HCT116 (cell line): ENCODE measurements at regions not wholly inside any gene's neighbourhood (a gene's known extent, or its start where the extent isn't known, plus 50 kb on each side); places are given as distances from the start of the nearest gene placed in this dataset.

Experiments
- ATAC-seq: fragments of 200-7000 bp; cut with Tn5 transposase; 2 replicates; pipeline ENCODE4 v1.9.1; 2020; ENCODE audit warnings: mild to moderate bottlenecking, moderate library complexity
- BruUV-seq: library from RNA; stranded (reverse); fragments of 400-500 nt; replicated peaks from 2 replicates; lab custom pipeline; 2021; lab: Mats Ljungman, UMichigan
- CTCF ChIA-PET: fragments of 300-600 bp; sonication (Branson Sonifier 250); formaldehyde crosslinking; loops from one replicate; lab custom pipeline; 2021; ENCODE audit warnings: antibody characterized with exemption; lab: Charles Lee
- POLR2A ChIA-PET: fragments of 300-600, 350-600 bp; sonication (Branson Sonifier 250); formaldehyde crosslinking; loops from one replicate; lab custom pipeline; 2021; ENCODE audit warnings: antibody characterized with exemption; lab: Charles Lee
- RAD21 ChIA-PET, 2 experiments: fragments of 300-600 bp; sonication (Branson Sonifier 250); formaldehyde crosslinking; loops; one replicate each; lab custom pipeline; 2023; ENCODE audit warnings: low total read pairs in 2 of 2; ENCODE audit not compliant: uncharacterized antibody in 2 of 2, unreplicated experiment in 2 of 2, low non-redundant PET in 1 of 2; lab: Charles Lee
- DNase-seq: peaks from one replicate; pipeline ENCODE4 v3.0.0-alpha.2; 2010; ENCODE audit warnings: low read depth, low spot score
- H2AFZ ChIP-seq: fragments of 200-600 bp; shearing (Covaris generic), sonication (generic); 2 replicates; pipeline ENCODE4 v1.6.1; 2017; ENCODE audit warnings: low read depth, mixed run types, mixed read lengths, antibody characterized with exemption, low read length; ENCODE audit not compliant: poor library complexity, severe bottlenecking
- H3K27ac ChIP-seq: 2 replicates; pipeline ENCODE4 v1.5.1; 2012; ENCODE audit warnings: low read depth, low read length
- H3K27me3 ChIP-seq: fragments of 200-600 bp; sonication (generic); 2 replicates; pipeline ENCODE4 v1.6.1; 2016; ENCODE audit warnings: mixed run types, low read length, mixed read lengths; ENCODE audit not compliant: insufficient read depth
- H3K36me3 ChIP-seq, 2 experiments: fragments of 200-500 bp in 1 of 2; fragments of 200-600 bp in 1 of 2; sonication (Bioruptor generic) in 1 of 2; sonication (generic) in 1 of 2; 2 replicates each; pipeline versions ENCODE4 v1.5.1 to v1.6.1; 2014 to 2016; ENCODE audit warnings: low read length in 2 of 2, inconsistent platforms in 1 of 2, mixed read lengths in 1 of 2, mixed run types in 1 of 2; ENCODE audit not compliant: insufficient read depth in 2 of 2, control insufficient read depth in 1 of 2
- H3K4me1 ChIP-seq, 2 experiments: fragments of 200-600 bp in 1 of 2; sonication (generic) in 1 of 2; 2 replicates each; pipeline versions ENCODE4 v1.5.1 to v1.6.1; 2012 to 2017; ENCODE audit warnings: low read length in 2 of 2, inconsistent platforms in 1 of 2, mild to moderate bottlenecking in 1 of 2, mixed read lengths in 1 of 2, mixed run types in 1 of 2, moderate library complexity in 1 of 2; ENCODE audit not compliant: insufficient read depth in 2 of 2, control insufficient read depth in 1 of 2
- H3K4me2 ChIP-seq: fragments of 200-600 bp; sonication (generic); 2 replicates; pipeline ENCODE4 v1.6.1; 2017; ENCODE audit warnings: mixed run types, low read length, mixed read lengths
- H3K4me3 ChIP-seq, 2 experiments: fragments of 200-600 bp in 1 of 2; sonication (generic) in 1 of 2; replicated peaks in 1 of 2; 2 replicates each; pipeline ENCODE4 v1.5.1; 2011 to 2016; ENCODE audit warnings: low read length in 2 of 2, control low read depth in 1 of 2, low read depth in 1 of 2, mild to moderate bottlenecking in 1 of 2, mixed read lengths in 1 of 2, mixed run types in 1 of 2
- H3K79me2 ChIP-seq: fragments of 200-600 bp; sonication (generic); 2 replicates; pipeline ENCODE4 v1.6.1; 2017; ENCODE audit warnings: mild to moderate bottlenecking, mixed run types, low read length, moderate library complexity, mixed read lengths; ENCODE audit not compliant: insufficient read depth
- H3K9ac ChIP-seq: fragments of 200-600 bp; sonication (generic); 2 replicates; pipeline ENCODE4 v1.6.1; 2016; ENCODE audit warnings: low read length, mixed read lengths
- H3K9me2 ChIP-seq: fragments of 200-600 bp; sonication (generic), shearing (Covaris generic); 2 replicates; pipeline ENCODE4 v1.6.1; 2017; ENCODE audit warnings: mixed run types, mild to moderate bottlenecking, moderate library complexity; ENCODE audit not compliant: insufficient read depth
- H3K9me3 ChIP-seq, 2 experiments: fragments of 200-500 bp in 1 of 2; fragments of 200-600 bp in 1 of 2; sonication (Bioruptor generic) in 1 of 2; sonication (generic) in 1 of 2; 2 replicates each; pipeline ENCODE4 v1.6.1; 2014 to 2017; ENCODE audit warnings: low read length in 2 of 2, mixed read lengths in 2 of 2, inconsistent platforms in 1 of 2, low read depth in 1 of 2, mild to moderate bottlenecking in 1 of 2, mixed run types in 1 of 2, moderate library complexity in 1 of 2; ENCODE audit not compliant: control insufficient read depth in 1 of 2, insufficient read depth in 1 of 2
- H4K20me1 ChIP-seq: fragments of 200-600 bp; sonication (generic), shearing (Covaris generic); 2 replicates; pipeline ENCODE4 v1.6.1; 2017; ENCODE audit warnings: mixed run types, mild to moderate bottlenecking, moderate library complexity; ENCODE audit not compliant: insufficient read depth
- ATF3 ChIP-seq: IDR thresholded peaks from 2 replicates; pipeline ENCODE4 v1.6.1; 2012
- CBX3 ChIP-seq: IDR thresholded peaks from 2 replicates; pipeline ENCODE4 v1.6.1; 2012; ENCODE audit warnings: low read depth
- EGR1 ChIP-seq: IDR thresholded peaks from 2 replicates; pipeline ENCODE4 v1.6.1; 2012; ENCODE audit warnings: low read depth
- ELF1 ChIP-seq: IDR thresholded peaks from 2 replicates; pipeline ENCODE4 v1.6.1; 2012; ENCODE audit warnings: low read depth, borderline replicate concordance
- EZH2phosphoT487 ChIP-seq: fragments of 200-600 bp; IDR thresholded peaks from 2 replicates; pipeline ENCODE4 v1.6.1; 2018; ENCODE audit warnings: antibody characterized with exemption, borderline replicate concordance
- MAX ChIP-seq: IDR thresholded peaks from 2 replicates; pipeline ENCODE4 v1.6.1; 2012
- POLR2A ChIP-seq: IDR thresholded peaks from 2 replicates; pipeline ENCODE4 v1.7.0; 2011; ENCODE audit warnings: borderline replicate concordance; ENCODE audit not compliant: insufficient read depth, insufficient read length; ENCODE audit errors: extremely low read depth
- POLR2AphosphoS5 ChIP-seq: IDR thresholded peaks from 2 replicates; pipeline ENCODE4 v1.6.1; 2011; ENCODE audit warnings: mild to moderate bottlenecking, low read depth, low read length, moderate library complexity
- RAD21 ChIP-seq: IDR thresholded peaks from 2 replicates; pipeline ENCODE4 v1.6.1; 2012; ENCODE audit warnings: low read depth, mild to moderate bottlenecking
- REST ChIP-seq: IDR thresholded peaks from 2 replicates; pipeline ENCODE4 v1.6.1; 2012; ENCODE audit warnings: low read depth
- SIN3A ChIP-seq: IDR thresholded peaks from 2 replicates; pipeline ENCODE4 v1.6.1; 2012; ENCODE audit warnings: low read depth
- SP1 ChIP-seq: IDR thresholded peaks from 2 replicates; pipeline ENCODE4 v1.6.1; 2012; ENCODE audit warnings: low read depth
- SRF ChIP-seq: IDR thresholded peaks from 2 replicates; pipeline ENCODE4 v1.6.1; 2012; ENCODE audit warnings: low read depth
- TCF7L2 ChIP-seq: IDR thresholded peaks from 2 replicates; pipeline ENCODE4 v1.7.0; 2011; ENCODE audit warnings: borderline replicate concordance, inconsistent platforms; ENCODE audit not compliant: insufficient read depth, insufficient read length; ENCODE audit errors: extremely low read depth
- YY1 ChIP-seq: IDR thresholded peaks from 2 replicates; pipeline ENCODE4 v1.6.1; 2011; ENCODE audit warnings: low read length, low read depth, moderate library complexity, mild to moderate bottlenecking; ENCODE audit not compliant: insufficient replicate concordance; ENCODE audit errors: extremely low read depth
- ZFX ChIP-seq: fragments of 450-650 bp; IDR thresholded peaks from 2 replicates; pipeline ENCODE4 v1.6.1; 2017
- ZNF274 ChIP-seq: fragments of 200-500 bp; sonication (Bioruptor generic); IDR thresholded peaks from 2 replicates; pipeline ENCODE4 v1.6.1; 2014; ENCODE audit warnings: mild to moderate bottlenecking, low read depth, low read length, inconsistent platforms
- intact Hi-C: fragments of 100-400 bp; cut with micrococcal nuclease; formaldehyde crosslinking; loops from 2 replicates; pipeline ENCODE4 v1.10.0; 2022
- TF ChIP-seq, protein P1 (sequence below), 3 experiments: fragments of 200-600 bp in 1 of 3; sonication (generic) in 1 of 3; IDR thresholded peaks in 2 of 3; conservative IDR thresholded peaks in 1 of 3; 2 replicates each; pipeline ENCODE4 v1.5.1; 2012 to 2017; ENCODE audit warnings: low read depth in 2 of 3, low read length in 2 of 3, antibody characterized with exemption in 1 of 3, borderline replicate concordance in 1 of 3, control low read depth in 1 of 3, mild to moderate bottlenecking in 1 of 3, mixed read lengths in 1 of 3, mixed run types in 1 of 3, moderate library complexity in 1 of 3; ENCODE audit not compliant: insufficient read depth in 1 of 3

DNA sequence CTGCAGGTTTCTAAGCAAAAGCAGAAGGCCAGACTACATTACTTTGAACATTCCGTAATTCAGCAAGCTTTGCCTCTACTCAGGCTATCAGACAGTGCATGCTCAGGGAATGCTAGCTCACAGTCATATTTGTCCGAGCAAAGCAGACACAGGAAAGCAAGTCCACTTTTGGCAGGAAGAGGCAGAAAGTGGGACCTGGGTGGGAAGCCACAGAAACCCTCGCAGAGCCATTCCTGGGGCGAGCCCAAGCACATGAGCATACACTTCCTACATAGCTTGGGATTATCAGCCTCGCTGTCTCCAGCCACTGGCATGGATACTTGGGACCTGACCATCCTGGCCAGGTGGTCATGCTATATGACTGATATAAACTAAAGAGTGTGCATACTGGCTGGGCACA, 113.3 kb downstream of the TRIM29 start:
- Histone ChIP-seq H2AFZ (no peak overlapping the region), H3K4me3 (no peak overlapping the region), H3K27me3 (no peaks in the 10 kb centered on the region), H4K20me1 (no peaks in the 10 kb centered on the region), H3K9me3 (no peaks in the 10 kb centered on the region), H3K79me2 (no peaks in the 10 kb centered on the region), H3K4me2 (no peak overlapping the region), H3K36me3 (no peaks in the 10 kb centered on the region), H3K27ac (no peak overlapping the region), H3K9me2 (no peaks in the 10 kb centered on the region), H3K9ac (no peak overlapping the region), H3K4me1 (no peaks in the 10 kb centered on the region)
- intact Hi-C loops, result no loop called here
- DNase-seq (no peak), ATAC-seq (no peak)
- ChIA-PET POLR2A (no interaction called here), CTCF (no interaction called here), RAD21 (no interaction called here)
- no TSS peak for BruUV-seq
- TF ChIP-seq EZH2phosphoT487, result no peak
- TF ChIP-seq SRF, result no peak
- no peak for TF ChIP-seq SP1
- TF ChIP-seq RAD21, result no peak
- no peak for TF ChIP-seq EGR1
- no peak for TF ChIP-seq ZNF274
- no peak for TF ChIP-seq POLR2A
- TF ChIP-seq ZFX, result no peak
- no peak for TF ChIP-seq TCF7L2
- TF ChIP-seq POLR2AphosphoS5, result no peak
- no peak for TF ChIP-seq ATF3
- TF ChIP-seq CBX3, result no peak
- no peak for TF ChIP-seq REST
- TF ChIP-seq YY1, result no peak
- TF ChIP-seq, protein P1, sequence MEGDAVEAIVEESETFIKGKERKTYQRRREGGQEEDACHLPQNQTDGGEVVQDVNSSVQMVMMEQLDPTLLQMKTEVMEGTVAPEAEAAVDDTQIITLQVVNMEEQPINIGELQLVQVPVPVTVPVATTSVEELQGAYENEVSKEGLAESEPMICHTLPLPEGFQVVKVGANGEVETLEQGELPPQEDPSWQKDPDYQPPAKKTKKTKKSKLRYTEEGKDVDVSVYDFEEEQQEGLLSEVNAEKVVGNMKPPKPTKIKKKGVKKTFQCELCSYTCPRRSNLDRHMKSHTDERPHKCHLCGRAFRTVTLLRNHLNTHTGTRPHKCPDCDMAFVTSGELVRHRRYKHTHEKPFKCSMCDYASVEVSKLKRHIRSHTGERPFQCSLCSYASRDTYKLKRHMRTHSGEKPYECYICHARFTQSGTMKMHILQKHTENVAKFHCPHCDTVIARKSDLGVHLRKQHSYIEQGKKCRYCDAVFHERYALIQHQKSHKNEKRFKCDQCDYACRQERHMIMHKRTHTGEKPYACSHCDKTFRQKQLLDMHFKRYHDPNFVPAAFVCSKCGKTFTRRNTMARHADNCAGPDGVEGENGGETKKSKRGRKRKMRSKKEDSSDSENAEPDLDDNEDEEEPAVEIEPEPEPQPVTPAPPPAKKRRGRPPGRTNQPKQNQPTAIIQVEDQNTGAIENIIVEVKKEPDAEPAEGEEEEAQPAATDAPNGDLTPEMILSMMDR (IDR thresholded peaks at IDR 0.05 in 2 of 3, conservative IDR thresholded peaks at IDR 0.05 in 1 of 3; ENCODE audit: borderline replicate concordance in 1 of 3, insufficient read depth in 1 of 3, low read depth in 2 of 3, low read length in 2 of 3), result no peak
- no peak for TF ChIP-seq ELF1
- no peak for TF ChIP-seq MAX
- TF ChIP-seq SIN3A, result no peak
